Activated CD4-positive, alpha-beta T cell treated with anti-CD3 and anti-CD28 coated beads for 4 hours (primary cell): ENCODE measurements at regions not wholly inside any gene's neighbourhood (a gene's known extent, or its start where the extent isn't known, plus 50 kb on each side); places are given as distances from the start of the nearest gene placed in this dataset.
A peak's percentile ranks its signal among the peaks of the same experiment; 100 is the strongest.
"Not testable (repeated sequence)": the region's sequence is repeated elsewhere in the genome, so short reads cannot be mapped to it uniquely, and the experiment has no call there.

Source experiments
- DNase-seq, 2 donors: peaks; one replicate each; pipeline ENCODE4 v3.0.0-alpha.2; 2020

- DNase-seq, result no peak
These were observed 76.6 kb upstream of the XPA start for GRCh38 chr9:97773723-97774122.

DNA sequence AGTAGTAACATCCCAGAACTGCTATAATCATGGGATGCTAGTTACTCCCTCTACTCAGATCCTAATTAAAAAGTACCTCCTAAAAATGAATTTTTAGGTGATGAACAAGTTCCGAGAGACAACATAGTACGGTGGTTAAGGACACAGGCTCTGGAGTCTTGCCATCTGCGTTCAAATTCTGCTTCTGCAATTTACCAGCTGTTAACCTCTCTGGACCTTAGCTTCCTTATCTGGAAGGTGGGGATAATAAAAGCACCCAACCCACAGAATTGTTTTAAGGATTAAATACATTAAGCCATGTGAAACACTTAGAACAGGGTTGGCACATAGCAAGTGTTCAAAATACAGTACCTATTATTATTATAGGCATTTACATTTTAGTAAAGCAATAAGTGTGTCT, 77.5 kb upstream of the XPA start:
- DNase-seq, result no peak

- not testable (repeated sequence) for DNase-seq
These were observed 74.3 kb upstream of the FOXE1 start for GRCh38 chr9:97778740-97779139.

GRCh38 chr9:97779608-97780007, 73.4 kb upstream of the FOXE1 start:
- DNase-seq, result no peak

DNA sequence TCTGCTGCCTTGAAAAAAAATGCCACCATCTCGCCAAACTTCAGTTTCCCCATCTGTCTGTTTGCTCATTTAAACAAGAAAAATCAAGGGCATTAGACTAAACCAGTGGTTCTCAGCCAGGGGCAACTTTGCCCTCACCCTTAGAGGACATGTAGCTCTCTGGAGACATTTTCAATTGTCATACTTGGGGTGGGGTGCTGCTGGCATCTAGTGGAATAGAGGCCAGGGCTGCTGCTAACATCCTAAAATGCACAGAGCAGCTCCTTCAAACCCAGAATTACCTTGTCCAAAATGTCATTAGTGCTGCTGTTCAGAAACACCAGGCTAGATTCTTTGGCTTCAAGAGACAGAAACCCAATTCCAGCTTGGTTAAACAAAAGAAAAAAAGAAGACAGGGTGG, 71.1 kb upstream of the FOXE1 start:
- no peak for DNase-seq

DNA sequence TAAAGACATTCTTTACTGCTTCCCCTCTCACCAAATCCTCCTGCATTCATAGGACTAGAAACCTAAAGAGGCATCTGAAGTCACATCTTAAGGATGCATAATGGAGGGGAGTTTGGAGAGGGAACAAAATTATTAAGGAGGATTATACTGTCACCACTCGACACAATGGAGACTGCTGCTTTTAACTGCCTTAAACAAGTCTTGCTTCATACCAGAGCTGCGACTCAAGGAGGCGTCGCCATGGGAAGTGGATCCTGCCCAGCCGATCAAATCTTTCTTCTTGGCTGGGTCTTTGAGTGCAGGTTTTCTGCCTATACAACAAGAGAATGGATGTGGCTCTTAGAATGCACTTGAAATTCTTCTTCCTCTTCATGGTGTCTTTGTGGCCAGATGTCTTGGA, 66.7 kb upstream of the FOXE1 start:
- DNase-seq, result no peak

GRCh38 chr9:97787551-97787950, 65.5 kb upstream of the FOXE1 start:
- no peak for DNase-seq

DNA sequence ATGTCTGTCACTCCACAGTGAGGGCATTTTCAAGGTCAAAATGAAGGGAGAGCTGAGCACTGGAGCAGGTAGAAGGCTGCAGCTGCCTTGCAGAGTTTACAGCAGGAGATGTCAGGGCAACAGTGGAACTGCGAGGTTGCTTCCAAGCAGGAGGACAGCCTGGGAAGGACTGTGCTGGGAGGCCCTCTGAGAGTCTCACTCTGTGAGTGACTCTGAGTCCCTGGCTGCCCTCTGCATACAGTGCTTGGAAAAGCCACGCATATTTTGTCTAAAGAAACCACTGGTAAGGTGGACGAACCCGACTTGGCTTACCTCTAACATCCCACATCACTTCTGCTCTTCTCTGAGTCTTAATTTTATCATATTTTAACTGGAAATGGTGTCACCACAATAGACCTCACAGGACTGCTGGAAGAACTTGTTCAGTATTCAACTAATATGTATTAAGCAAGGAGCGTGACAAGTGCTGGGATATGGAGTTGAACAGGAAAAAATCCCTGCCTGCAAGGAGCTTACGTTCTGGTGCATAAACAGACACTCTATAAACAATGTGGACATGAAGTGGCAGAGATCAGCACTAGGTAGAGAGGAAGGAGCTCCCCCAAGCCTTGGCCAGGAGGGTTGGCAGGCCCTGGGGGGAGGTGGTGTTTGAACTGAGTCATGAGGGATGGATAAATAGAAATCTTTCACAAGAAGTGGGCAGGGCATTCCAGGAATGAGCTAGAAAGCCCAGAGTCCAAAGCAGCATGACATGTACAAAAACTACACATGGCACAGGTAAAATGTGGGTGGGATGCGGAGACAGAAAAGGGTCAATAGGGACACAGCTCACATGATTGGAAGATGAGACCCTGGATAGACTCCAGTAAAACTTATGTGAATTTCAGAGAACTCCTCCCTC, 64.0 kb upstream of the FOXE1 start:
- no peak for DNase-seq

DNA sequence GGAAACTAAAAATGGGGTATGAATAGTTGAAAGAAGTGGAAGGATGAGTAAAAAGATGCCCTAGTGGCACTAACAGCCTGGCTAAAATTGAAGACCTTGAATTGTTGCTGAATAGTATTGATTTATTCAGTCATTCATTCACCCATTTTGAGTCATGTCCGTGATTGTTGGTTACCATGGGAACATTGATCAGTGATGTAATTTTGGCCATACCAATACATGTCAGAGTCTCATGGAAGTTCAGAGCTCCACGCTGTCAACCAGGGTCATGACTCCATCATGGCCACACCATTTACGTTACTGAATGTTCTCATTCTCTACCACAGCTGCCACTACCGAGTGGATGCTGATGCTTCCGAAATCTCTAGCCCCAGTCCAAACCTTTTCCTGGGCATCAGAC, 62.5 kb upstream of the FOXE1 start:
- no peak for DNase-seq

- no peak for DNase-seq
These were observed 61.5 kb upstream of the FOXE1 start for GRCh38 chr9:97791542-97791941.

DNA sequence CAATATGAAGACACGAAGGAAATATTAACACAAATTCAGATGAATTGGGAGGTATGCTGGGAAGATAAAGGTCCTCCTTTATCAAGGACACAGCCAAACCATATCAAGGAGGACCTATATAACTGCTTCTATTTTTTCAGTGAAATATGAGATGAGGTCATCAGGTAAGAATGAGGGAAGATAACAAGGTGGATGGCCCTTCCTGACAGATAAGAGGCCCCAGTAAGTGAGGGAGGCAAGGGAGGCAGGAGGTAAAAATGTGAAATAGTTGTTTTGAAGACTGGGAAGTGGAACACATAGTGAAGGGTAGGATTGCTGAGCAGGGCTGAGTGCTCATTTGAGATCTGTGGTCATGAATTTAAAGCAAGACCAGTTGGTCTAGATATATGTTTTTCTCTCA, 60.0 kb upstream of the FOXE1 start:
- DNase-seq, result no peak

- no peak for DNase-seq
These were observed 58.4 kb upstream of the FOXE1 start for GRCh38 chr9:97794666-97795065.

GRCh38 chr9:97796176-97796575, 56.9 kb upstream of the FOXE1 start:
- DNase-seq, result not testable (repeated sequence)

GRCh38 chr9:97801180-97801579, 51.8 kb upstream of the FOXE1 start:
- DNase-seq, result no peak

- DNase-seq, result no peak
These were observed 50.8 kb upstream of the FOXE1 start for GRCh38 chr9:97802276-97802675.

GRCh38 chr9:97803167-97804058, 49.6 kb upstream of the FOXE1 start:
- peak; percentile 68 to 78 for DNase-seq
